Neuronal stem cell (in vitro differentiated cells): ENCODE measurements at regions not wholly inside any gene's neighbourhood (a gene's known extent, or its start where the extent isn't known, plus 50 kb on each side); places are given as distances from the start of the nearest gene placed in this dataset.

Experiments used
- DNase-seq: peaks from one replicate; pipeline ENCODE4 v3.0.0-alpha.2; 2013; ENCODE audit warnings: low spot score
- H2AFZ ChIP-seq: one replicate; pipeline ENCODE4 v1.6.1; 2013; ENCODE audit warnings: mild to moderate bottlenecking, low read length, inconsistent platforms
- H2AK5ac ChIP-seq: 2 replicates; pipeline ENCODE4 v1.6.1; 2013; ENCODE audit warnings: low read depth, mild to moderate bottlenecking, inconsistent platforms, low read length, moderate library complexity, mixed read lengths
- H2BK120ac ChIP-seq: 2 replicates; pipeline ENCODE4 v1.6.1; 2013; ENCODE audit warnings: low read depth, mild to moderate bottlenecking, inconsistent platforms, low read length, moderate library complexity, mixed read lengths
- H2BK12ac ChIP-seq: one replicate; pipeline ENCODE4 v1.6.1; 2013; ENCODE audit warnings: low read length, inconsistent platforms
- H2BK15ac ChIP-seq: 2 replicates; pipeline ENCODE4 v1.6.1; 2013; ENCODE audit warnings: mild to moderate bottlenecking, low read length, inconsistent platforms, mixed read lengths
- H2BK5ac ChIP-seq: one replicate; pipeline ENCODE4 v1.6.1; 2013; ENCODE audit warnings: inconsistent platforms, mild to moderate bottlenecking, low read length, moderate library complexity
- H3K14ac ChIP-seq: one replicate; pipeline ENCODE4 v1.6.1; 2013; ENCODE audit warnings: low read length, inconsistent platforms
- H3K18ac ChIP-seq: 2 replicates; pipeline ENCODE4 v1.6.1; 2013; ENCODE audit warnings: low read length, inconsistent platforms
- H3K23ac ChIP-seq: 2 replicates; pipeline ENCODE4 v1.6.1; 2013; ENCODE audit warnings: low read depth, mild to moderate bottlenecking, mixed read lengths, low read length, inconsistent platforms; ENCODE audit not compliant: poor library complexity
- H3K27ac ChIP-seq: replicated peaks from 3 replicates; pipeline ENCODE4 v1.5.1; 2013; ENCODE audit warnings: low read length, inconsistent platforms
- H3K27me3 ChIP-seq, 3 experiments: 2 replicates each; pipeline ENCODE4 v1.6.1; 2013; ENCODE audit warnings: low read length in 3 of 3, mild to moderate bottlenecking in 2 of 3, inconsistent platforms in 1 of 3, low read depth in 1 of 3, mixed read lengths in 1 of 3, moderate library complexity in 1 of 3; ENCODE audit not compliant: control insufficient read depth in 3 of 3, insufficient read depth in 3 of 3
- H3K36me3 ChIP-seq, 2 donors: replicated peaks in 1 of 2; 2 replicates each; pipeline ENCODE4 v1.6.1; 2013; ENCODE audit warnings: low read length in 2 of 2; ENCODE audit not compliant: control insufficient read depth in 2 of 2, insufficient read depth in 2 of 2
- H3K4ac ChIP-seq: 2 replicates; pipeline ENCODE4 v1.6.1; 2013; ENCODE audit warnings: inconsistent platforms, mild to moderate bottlenecking, low read length, moderate library complexity
- H3K4me1 ChIP-seq, 2 donors: 1 replicate in 1 of 2; 2 replicates in 1 of 2; pipeline ENCODE4 v1.6.1; 2013; ENCODE audit warnings: low read length in 2 of 2, low read depth in 1 of 2; ENCODE audit not compliant: control insufficient read depth in 2 of 2, insufficient read depth in 1 of 2
- H3K4me2 ChIP-seq: one replicate; pipeline ENCODE4 v1.6.1; 2013; ENCODE audit warnings: mild to moderate bottlenecking, low read length, inconsistent platforms; ENCODE audit not compliant: insufficient read depth, poor library complexity, severe bottlenecking
- H3K4me3 ChIP-seq, 2 donors: 2 replicates each; pipeline ENCODE4 v1.5.1; 2013; ENCODE audit warnings: low read length in 2 of 2, mild to moderate bottlenecking in 2 of 2, inconsistent platforms in 1 of 2, moderate library complexity in 1 of 2
- H3K79me1 ChIP-seq: one replicate; pipeline ENCODE4 v1.6.1; 2013; ENCODE audit warnings: low read depth, mild to moderate bottlenecking, inconsistent platforms, low read length, moderate library complexity
- H3K9ac ChIP-seq: one replicate; pipeline ENCODE4 v1.6.1; 2013; ENCODE audit warnings: mild to moderate bottlenecking, low read depth, low read length, inconsistent platforms; ENCODE audit not compliant: poor library complexity
- H3K9me3 ChIP-seq, 2 donors: replicated peaks in 1 of 2; 2 replicates each; pipeline versions ENCODE3 to v1.6.1; 2013; ENCODE audit warnings: low read length in 2 of 2, mild to moderate bottlenecking in 2 of 2, inconsistent platforms in 1 of 2, low read depth in 1 of 2, mixed read lengths in 1 of 2, moderate library complexity in 1 of 2; ENCODE audit not compliant: control insufficient read depth in 2 of 2, insufficient read depth in 1 of 2
- H4K8ac ChIP-seq: one replicate; pipeline ENCODE4 v1.6.1; 2013; ENCODE audit warnings: low read depth, mild to moderate bottlenecking, inconsistent platforms, low read length, moderate library complexity
- H4K91ac ChIP-seq: one replicate; pipeline ENCODE4 v1.6.1; 2013; ENCODE audit warnings: low read length, low read depth, mild to moderate bottlenecking, inconsistent platforms; ENCODE audit not compliant: poor library complexity
- WGBS, 2 donors: extraction: QIAGEN DNeasy Blood & Tissue Kit; methylation state at CpG; one replicate each; pipeline ENCODE4 v1.1.7; 2013; ENCODE audit warnings: missing lambda C conversion rate in 2 of 2, mixed read lengths in 1 of 2; ENCODE audit not compliant: insufficient read length in 2 of 2, insufficient replicate concordance in 1 of 2; ENCODE audit errors: extremely low coverage in 2 of 2; 5-methylcytosine and 5-hydroxymethylcytosine counted together

DNA sequence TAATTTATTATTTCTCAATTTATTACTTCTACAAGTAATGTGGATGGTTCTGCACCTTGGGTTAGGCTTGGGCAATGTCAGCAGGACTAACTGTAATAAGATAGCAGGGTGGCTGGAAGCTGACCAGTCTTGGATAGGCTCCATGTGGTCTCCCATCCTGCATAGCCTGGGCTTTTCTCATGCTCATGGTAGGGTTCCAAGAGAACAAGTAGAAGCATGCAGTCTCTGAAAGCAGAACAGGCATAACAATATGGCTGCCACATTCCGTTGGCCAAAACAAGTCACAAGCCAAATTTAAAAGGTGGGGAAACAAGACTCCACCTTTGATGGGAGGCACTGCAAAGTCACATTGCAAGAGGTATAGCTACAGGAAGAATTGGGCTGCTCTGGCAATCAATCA is 98.6 kb upstream of the MDFIC start:
- no CpG with 5 or more reads among the region's 1 CpG for WGBS, 2 donors
- no peaks in the 10 kb centered on the region for H3K79me1 ChIP-seq

DNA sequence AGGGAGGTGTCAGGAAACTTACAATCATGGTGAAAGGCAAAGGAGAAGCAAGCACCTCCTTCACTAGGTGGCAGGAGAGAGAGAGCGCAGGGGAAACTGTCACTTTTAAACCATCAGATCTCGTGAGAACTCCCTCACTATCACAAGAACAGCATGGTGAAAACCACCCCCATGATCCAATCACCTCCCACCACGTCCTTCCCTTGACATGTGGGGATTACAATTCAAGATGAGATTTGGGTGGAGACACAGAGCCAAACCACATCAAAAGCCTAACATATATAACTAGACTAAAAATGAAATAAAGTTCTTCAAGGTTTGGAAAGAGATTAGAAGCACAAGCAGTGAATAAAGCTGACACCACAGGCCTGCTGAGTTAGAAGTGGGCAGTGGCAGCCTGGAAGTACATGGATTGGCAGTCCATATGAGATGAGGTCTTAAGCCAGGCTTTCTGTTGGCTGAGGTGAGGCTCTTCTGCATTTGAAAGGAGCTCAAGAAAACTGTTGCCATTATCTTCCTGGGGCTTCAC is 96.4 kb upstream of the MDFIC start:
- no peak overlapping the region for H4K8ac ChIP-seq
- no peak overlapping the region for H3K27ac ChIP-seq
- peak overlapping the region; percentile 25 for H2AFZ ChIP-seq
- no peak overlapping the region for H3K9ac ChIP-seq
- H2BK12ac ChIP-seq = no peak overlapping the region
- H3K4ac ChIP-seq = no peak overlapping the region
- H3K4me1 ChIP-seq = peaks cover 0 to 2% of the 10 kb centered on the region in 2 donors
- H3K23ac ChIP-seq = no peak overlapping the region
- no peak overlapping the region for H4K91ac ChIP-seq
- H2BK5ac ChIP-seq = no peak overlapping the region
- no peak overlapping the region for H3K4me3 ChIP-seq
- H3K14ac ChIP-seq = no peak overlapping the region
- no CpG with 5 or more reads among the region's 3 CpGs for WGBS, 2 donors
- no peak overlapping the region for H3K18ac ChIP-seq
- H3K36me3 ChIP-seq = no peaks in the 10 kb centered on the region
- H3K79me1 ChIP-seq = no peaks in the 10 kb centered on the region
- H2BK120ac ChIP-seq = no peak overlapping the region
- H2BK15ac ChIP-seq = no peak overlapping the region
- H3K4me2 ChIP-seq = no peak overlapping the region
- no peak overlapping the region for H2AK5ac ChIP-seq
- DNase-seq = no peak
- no peaks in the 10 kb centered on the region for H3K27me3 ChIP-seq
- peaks cover 0 to 5% of the 10 kb centered on the region in 2 donors for H3K9me3 ChIP-seq

More for the DNA sequence above, 98.6 kb upstream of the MDFIC start:
- H3K4ac ChIP-seq = no peak overlapping the region
- no peak overlapping the region for H2BK12ac ChIP-seq
- H4K91ac ChIP-seq = no peak overlapping the region
- no peak overlapping the region for H2AK5ac ChIP-seq
- no peaks in the 10 kb centered on the region for H3K36me3 ChIP-seq
- H2BK120ac ChIP-seq = no peak overlapping the region
- no peaks in the 10 kb centered on the region for H3K27me3 ChIP-seq
- no peak overlapping the region for H3K27ac ChIP-seq
- no peak overlapping the region for H3K14ac ChIP-seq
- H3K4me2 ChIP-seq = no peak overlapping the region
- no peak overlapping the region for H3K9ac ChIP-seq
- H3K18ac ChIP-seq = no peak overlapping the region
- peaks cover 0 to 2% of the 10 kb centered on the region in 2 donors for H3K4me1 ChIP-seq
- DNase-seq = no peak
- no peak overlapping the region for H4K8ac ChIP-seq
- H2BK15ac ChIP-seq = no peak overlapping the region
- H3K4me3 ChIP-seq = no peak overlapping the region
- H3K9me3 ChIP-seq = peaks cover 0 to 4% of the 10 kb centered on the region in 2 donors
- H3K23ac ChIP-seq = no peak overlapping the region
- H2AFZ ChIP-seq = no peak overlapping the region
- no peak overlapping the region for H2BK5ac ChIP-seq

DNA sequence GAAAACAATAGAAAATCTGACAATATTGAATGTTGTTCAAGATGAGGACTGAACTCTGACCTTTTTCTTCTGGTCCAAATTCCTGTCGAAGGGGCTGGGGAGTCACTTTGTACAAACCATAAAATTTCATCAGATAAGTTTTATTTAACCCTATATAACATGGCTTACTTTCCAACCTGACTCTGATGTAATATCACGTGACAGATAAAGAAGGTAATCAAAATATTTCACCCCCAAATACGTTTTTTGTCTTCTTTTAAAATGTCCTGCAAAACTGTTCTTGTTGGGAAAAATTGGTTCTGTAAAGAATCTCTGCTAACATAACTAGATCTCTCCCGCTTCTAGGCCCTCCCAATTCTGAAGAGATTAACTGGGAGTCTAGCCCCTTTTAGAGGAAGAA is 90.9 kb upstream of the MDFIC start:
- Histone ChIP-seq H2BK12ac (no peak overlapping the region), H3K23ac (no peak overlapping the region), H2BK5ac (no peak overlapping the region), H3K9me3 (peaks cover 0 to 5% of the 10 kb centered on the region in 2 donors), H3K79me1 (no peaks in the 10 kb centered on the region), H3K18ac (no peak overlapping the region), H4K8ac (no peak overlapping the region), H2BK15ac (no peak overlapping the region), H3K36me3 (no peaks in the 10 kb centered on the region), H3K4ac (no peak overlapping the region), H2AFZ (no peak overlapping the region), H3K4me3 (no peak overlapping the region), H3K4me2 (no peak overlapping the region), H3K27me3 (no peaks in the 10 kb centered on the region), H2AK5ac (no peak overlapping the region), H4K91ac (no peak overlapping the region), H2BK120ac (no peak overlapping the region), H3K27ac (no peak overlapping the region), H3K4me1 (no peaks in the 10 kb centered on the region), H3K14ac (no peak overlapping the region), H3K9ac (no peak overlapping the region)
- WGBS, 2 donors = no CpG with 5 or more reads among the region's 4 CpGs
- no peak for DNase-seq

DNA sequence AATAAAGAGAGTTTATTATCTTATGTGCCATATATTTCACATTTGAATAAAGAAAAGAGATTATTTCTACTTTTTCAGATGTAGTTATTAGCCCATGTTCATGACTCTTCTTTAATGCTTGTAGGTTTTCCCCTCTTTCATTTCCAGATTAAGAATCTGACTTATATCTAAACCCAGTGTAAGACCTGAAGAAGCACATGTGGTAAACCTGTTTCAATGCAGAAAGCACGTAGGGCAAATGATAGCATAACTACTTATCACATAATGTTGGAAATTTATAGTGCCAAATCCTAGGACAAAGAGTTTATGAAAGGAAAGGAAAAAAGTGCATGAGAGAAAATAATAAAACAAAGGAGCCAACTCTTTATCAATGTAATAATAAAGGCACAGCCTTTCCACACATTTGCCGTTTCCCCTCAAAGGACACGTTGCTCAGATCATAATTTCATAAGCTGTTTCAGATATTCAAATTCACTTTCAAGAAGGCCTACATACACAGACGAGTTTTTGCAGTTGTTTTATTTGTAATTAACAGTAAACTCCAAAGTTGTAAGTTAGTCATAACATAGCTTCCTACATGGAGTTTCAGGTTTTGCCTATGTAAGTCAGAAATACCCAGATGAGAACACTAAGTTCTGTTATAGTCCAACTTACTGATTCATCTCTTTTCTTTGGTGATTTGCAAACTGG is 88.8 kb upstream of the MDFIC start:
- Histone ChIP-seq H3K9ac (no peak overlapping the region), H3K9me3 (peaks cover 0 to 2% of the 10 kb centered on the region in 2 donors), H3K4ac (no peak overlapping the region), H2BK12ac (no peak overlapping the region), H2BK120ac (no peak overlapping the region), H3K18ac (no peak overlapping the region), H3K4me1 (no peaks in the 10 kb centered on the region), H3K4me3 (no peak overlapping the region), H4K8ac (no peak overlapping the region), H3K36me3 (no peaks in the 10 kb centered on the region), H3K27me3 (peaks cover 0 to 2% (median 0%) of the 10 kb centered on the region in 3 experiments), H3K27ac (no peak overlapping the region), H2AFZ (no peak overlapping the region), H3K79me1 (no peaks in the 10 kb centered on the region), H3K14ac (no peak overlapping the region), H2AK5ac (no peak overlapping the region), H3K4me2 (no peak overlapping the region), H2BK5ac (no peak overlapping the region), H2BK15ac (no peak overlapping the region), H3K23ac (no peak overlapping the region), H4K91ac (no peak overlapping the region)
- no CpG with 5 or more reads among the region's 4 CpGs for WGBS, 2 donors
- DNase-seq = no peak
